ENCODE measurements at regions not wholly inside any gene's neighbourhood (a gene's known extent, or its start where the extent isn't known, plus 50 kb on each side); places are given as distances from the start of the nearest gene placed in this dataset.

DNA sequence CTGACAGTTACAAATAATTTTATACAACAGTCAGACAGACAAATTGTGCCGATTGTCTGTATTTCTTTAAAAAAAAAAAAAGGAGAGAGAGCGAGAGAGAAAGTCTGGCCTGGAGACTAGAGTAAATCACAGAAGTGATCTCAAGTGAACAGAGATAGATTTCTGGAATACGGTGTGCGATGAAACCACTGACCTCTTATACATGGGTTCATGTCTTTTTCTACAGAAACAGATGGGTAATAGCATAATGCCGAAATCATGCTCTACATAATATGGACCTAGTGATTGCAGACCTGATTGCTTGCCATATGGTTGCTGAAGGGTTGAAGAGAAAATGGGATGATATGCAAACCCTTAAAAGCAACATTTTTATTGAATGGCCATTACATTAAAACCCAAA is 403.3 kb upstream of the FANCL start:
- H3K79me1 ChIP-seq (ENCODE audit: low read length): no peaks in the 10 kb centered on the region
- H3K4me3 ChIP-seq (ENCODE audit: low read length): no peak overlapping the region
- no peak overlapping the region for H3K4me2 ChIP-seq (ENCODE audit: low read length)
- H3K18ac ChIP-seq (ENCODE audit: low read length): no peak overlapping the region
- H2BK120ac ChIP-seq (ENCODE audit: low read depth, low read length): no peak overlapping the region
- H4K5ac ChIP-seq (ENCODE audit: low read length): no peak overlapping the region
- H3K4ac ChIP-seq (ENCODE audit: low read depth, low read length): no peak overlapping the region
- no CpG with 5 or more reads among the region's 5 CpGs for WGBS (ENCODE audit: extremely low coverage, insufficient coverage, low lambda C conversion rate)
- DNase-seq: no peak
- no peaks in the 10 kb centered on the region for H3K79me2 ChIP-seq (ENCODE audit: control insufficient read depth, insufficient read depth, low read length)
- H3K23ac ChIP-seq (ENCODE audit: low read length): no peak overlapping the region
- no peak overlapping the region for H2AK5ac ChIP-seq (ENCODE audit: low read length)
- H3K27me3 ChIP-seq (ENCODE audit: insufficient read depth, low read length, poor library complexity): no peaks in the 10 kb centered on the region
- H3K56ac ChIP-seq (ENCODE audit: low read length): no peak overlapping the region
- H2BK5ac ChIP-seq (ENCODE audit: low read length): no peak overlapping the region
- H3K36me3 ChIP-seq (ENCODE audit: control insufficient read depth, insufficient read depth, low read length): no peaks in the 10 kb centered on the region
- H3K9ac ChIP-seq (ENCODE audit: low read length): no peak overlapping the region
- H3K4me1 ChIP-seq (ENCODE audit: control insufficient read depth, low read depth, low read length): peaks cover 3% of the 10 kb centered on the region
- H3K27ac ChIP-seq (ENCODE audit: low read depth, low read length): no peak overlapping the region
- H4K8ac ChIP-seq (ENCODE audit: low read depth, low read length): no peak overlapping the region
- H2BK15ac ChIP-seq (replicated peaks; ENCODE audit: low read depth): no peak overlapping the region

DNA sequence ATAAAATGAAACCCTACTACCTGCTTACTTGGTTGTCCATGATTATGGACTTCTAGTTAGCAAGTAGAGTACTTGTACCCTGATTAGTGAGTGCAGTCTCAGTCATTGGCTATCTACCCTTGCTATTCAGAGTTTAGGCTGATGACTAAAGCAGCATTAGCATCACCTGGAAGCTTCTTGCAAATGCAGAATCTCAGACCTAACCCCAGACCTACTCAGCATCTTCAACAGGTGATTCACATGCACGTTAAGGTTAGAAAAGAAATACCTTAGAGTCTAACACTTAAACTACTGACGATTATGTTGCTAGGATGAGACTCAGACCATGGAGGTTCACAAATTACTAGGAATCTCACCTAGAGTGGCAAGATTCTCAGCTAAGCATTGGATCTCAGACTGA is 399.9 kb upstream of the FANCL start:
- no peak overlapping the region for H3K27ac ChIP-seq (ENCODE audit: low read depth, low read length)
- peaks cover 3% of the 10 kb centered on the region for H3K4me1 ChIP-seq (ENCODE audit: control insufficient read depth, low read depth, low read length)
- H2AK5ac ChIP-seq (ENCODE audit: low read length): no peak overlapping the region
- H3K4ac ChIP-seq (ENCODE audit: low read depth, low read length): no peak overlapping the region
- H3K79me1 ChIP-seq (ENCODE audit: low read length): no peaks in the 10 kb centered on the region
- no peak overlapping the region for H3K23ac ChIP-seq (ENCODE audit: low read length)
- DNase-seq: peak; percentile 45
- no CpG with 5 or more reads among the region's 2 CpGs for WGBS (ENCODE audit: extremely low coverage, insufficient coverage, low lambda C conversion rate)
- H3K18ac ChIP-seq (ENCODE audit: low read length): no peak overlapping the region
- no peak overlapping the region for H2BK15ac ChIP-seq (replicated peaks; ENCODE audit: low read depth)
- H3K79me2 ChIP-seq (ENCODE audit: control insufficient read depth, insufficient read depth, low read length): no peaks in the 10 kb centered on the region
- no peak overlapping the region for H2BK5ac ChIP-seq (ENCODE audit: low read length)
- H3K36me3 ChIP-seq (ENCODE audit: control insufficient read depth, insufficient read depth, low read length): no peaks in the 10 kb centered on the region
- no peak overlapping the region for H2BK120ac ChIP-seq (ENCODE audit: low read depth, low read length)
- no peak overlapping the region for H4K5ac ChIP-seq (ENCODE audit: low read length)
- H3K27me3 ChIP-seq (ENCODE audit: insufficient read depth, low read length, poor library complexity): no peaks in the 10 kb centered on the region
- no peak overlapping the region for H3K56ac ChIP-seq (ENCODE audit: low read length)
- no peak overlapping the region for H3K4me3 ChIP-seq (ENCODE audit: low read length)
- no peak overlapping the region for H3K4me2 ChIP-seq (ENCODE audit: low read length)
- H4K8ac ChIP-seq (ENCODE audit: low read depth, low read length): no peak overlapping the region
- H3K9ac ChIP-seq (ENCODE audit: low read length): no peak overlapping the region

DNA sequence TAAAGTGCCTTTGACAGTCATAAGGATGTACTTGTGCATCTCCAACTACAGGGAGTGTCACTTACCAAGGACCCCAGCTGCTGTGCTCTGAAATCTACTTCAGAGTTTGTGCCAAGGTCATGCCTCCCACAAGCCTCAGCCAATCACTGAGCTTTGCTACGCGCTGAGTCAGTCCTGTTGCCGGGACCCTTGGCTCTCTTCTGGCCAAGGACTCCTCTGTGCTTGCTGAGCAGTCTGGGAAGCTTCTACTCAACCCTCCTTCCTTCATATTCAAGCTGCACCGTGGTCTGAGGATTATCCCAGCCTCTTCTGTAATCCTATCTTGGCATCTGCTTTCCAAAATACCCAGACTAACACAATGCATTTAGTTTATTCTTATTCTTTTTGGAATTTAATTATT is 398.9 kb upstream of the FANCL start:
- no CpG with 5 or more reads among the region's 4 CpGs for WGBS (ENCODE audit: extremely low coverage, insufficient coverage, low lambda C conversion rate)
- Histone ChIP-seq H2BK15ac (replicated peaks; ENCODE audit: low read depth) (no peak overlapping the region), H3K56ac (ENCODE audit: low read length) (no peak overlapping the region), H3K27me3 (ENCODE audit: insufficient read depth, low read length, poor library complexity) (no peaks in the 10 kb centered on the region), H3K4me1 (ENCODE audit: control insufficient read depth, low read depth, low read length) (peaks cover 3% of the 10 kb centered on the region), H3K79me1 (ENCODE audit: low read length) (no peaks in the 10 kb centered on the region), H3K4me2 (ENCODE audit: low read length) (no peak overlapping the region), H3K4ac (ENCODE audit: low read depth, low read length) (no peak overlapping the region), H4K8ac (ENCODE audit: low read depth, low read length) (no peak overlapping the region), H3K4me3 (ENCODE audit: low read length) (no peak overlapping the region), H4K5ac (ENCODE audit: low read length) (no peak overlapping the region), H3K23ac (ENCODE audit: low read length) (no peak overlapping the region), H3K79me2 (ENCODE audit: control insufficient read depth, insufficient read depth, low read length) (no peaks in the 10 kb centered on the region), H2BK5ac (ENCODE audit: low read length) (no peak overlapping the region), H3K9ac (ENCODE audit: low read length) (no peak overlapping the region), H2AK5ac (ENCODE audit: low read length) (no peak overlapping the region), H3K27ac (ENCODE audit: low read depth, low read length) (no peak overlapping the region), H2BK120ac (ENCODE audit: low read depth, low read length) (no peak overlapping the region), H3K18ac (ENCODE audit: low read length) (no peak overlapping the region), H3K36me3 (ENCODE audit: control insufficient read depth, insufficient read depth, low read length) (no peaks in the 10 kb centered on the region)
- DNase-seq: peak; percentile 43

DNA sequence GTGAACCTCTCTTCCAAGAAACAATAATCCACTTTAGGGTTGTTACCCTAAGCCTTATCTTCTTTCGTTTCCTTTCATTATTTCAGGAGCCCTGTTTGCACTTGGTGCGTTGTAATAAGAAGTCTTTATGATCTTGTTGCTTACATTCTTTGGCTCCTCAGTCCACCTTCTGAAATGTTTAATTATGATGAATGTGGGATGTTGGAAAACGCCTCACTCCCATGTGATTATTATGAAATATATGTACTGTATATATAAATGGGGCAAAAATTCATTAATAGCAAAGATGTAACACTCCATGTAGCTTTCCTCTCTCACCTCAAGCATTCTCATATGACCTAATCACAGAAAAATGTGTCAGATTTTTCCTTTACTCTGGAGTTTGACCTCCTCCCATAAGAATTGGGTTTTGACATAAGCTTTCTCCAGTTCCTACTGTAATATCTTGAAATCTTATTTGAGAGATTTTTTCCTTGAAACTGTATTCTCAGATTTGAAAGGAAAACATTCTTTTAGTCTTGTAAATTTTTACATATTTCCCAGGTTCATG is 397.2 kb upstream of the FANCL start:
- DNase-seq: peak; percentile 90
- H3K4me1 ChIP-seq (ENCODE audit: control insufficient read depth, low read depth, low read length): peaks cover 6% of the 10 kb centered on the region

DNA sequence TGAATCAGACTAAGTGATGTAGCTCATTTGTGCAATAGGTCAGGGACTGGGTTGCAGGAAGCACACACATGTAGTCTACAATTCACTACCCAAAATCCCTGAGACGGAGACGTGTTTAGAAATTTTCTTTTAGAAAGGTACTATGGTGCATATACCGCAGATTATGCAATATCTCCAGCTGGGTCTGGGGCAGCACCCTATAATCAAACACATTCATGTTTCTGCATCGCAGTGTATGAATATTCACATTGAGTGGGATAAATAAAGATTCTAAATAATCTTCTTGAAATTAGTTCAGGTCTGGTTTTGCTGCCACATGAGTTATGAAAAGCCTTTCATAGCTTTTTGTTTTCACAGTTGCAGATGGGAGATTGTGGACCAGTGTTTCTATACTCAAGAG is 395.7 kb upstream of the FANCL start:
- H2BK15ac ChIP-seq (replicated peaks; ENCODE audit: low read depth): peak overlapping the region; percentile 74
- no peak overlapping the region for H3K4me3 ChIP-seq (ENCODE audit: low read length)
- H3K79me2 ChIP-seq (ENCODE audit: control insufficient read depth, insufficient read depth, low read length): no peaks in the 10 kb centered on the region
- H3K4me2 ChIP-seq (ENCODE audit: low read length): no peak overlapping the region
- H3K36me3 ChIP-seq (ENCODE audit: control insufficient read depth, insufficient read depth, low read length): no peaks in the 10 kb centered on the region
- whole genome bisulfite sequencing (ENCODE audit: extremely low coverage, insufficient coverage, low lambda C conversion rate): no CpG with 5 or more reads among the region's 4 CpGs
- H3K27me3 ChIP-seq (ENCODE audit: insufficient read depth, low read length, poor library complexity): no peaks in the 10 kb centered on the region
- H3K23ac ChIP-seq (ENCODE audit: low read length): no peak overlapping the region
- peaks cover 6% of the 10 kb centered on the region for H3K4me1 ChIP-seq (ENCODE audit: control insufficient read depth, low read depth, low read length)
- H2BK5ac ChIP-seq (ENCODE audit: low read length): no peak overlapping the region
- peak overlapping the region; percentile 61 for H2BK120ac ChIP-seq (ENCODE audit: low read depth, low read length)
- no peak overlapping the region for H3K27ac ChIP-seq (ENCODE audit: low read depth, low read length)
- no peak overlapping the region for H3K56ac ChIP-seq (ENCODE audit: low read length)
- no peak overlapping the region for H4K8ac ChIP-seq (ENCODE audit: low read depth, low read length)
- H3K9ac ChIP-seq (ENCODE audit: low read length): no peak overlapping the region
- no peak overlapping the region for H3K18ac ChIP-seq (ENCODE audit: low read length)
- no peak for DNase-seq
- H2AK5ac ChIP-seq (ENCODE audit: low read length): no peak overlapping the region
- H3K79me1 ChIP-seq (ENCODE audit: low read length): no peaks in the 10 kb centered on the region
- no peak overlapping the region for H4K5ac ChIP-seq (ENCODE audit: low read length)
- no peak overlapping the region for H3K4ac ChIP-seq (ENCODE audit: low read depth, low read length)

More for the DNA sequence above, 397.2 kb upstream of the FANCL start:
- Histone ChIP-seq H2BK5ac (ENCODE audit: low read length) (no peak overlapping the region), H3K23ac (ENCODE audit: low read length) (no peak overlapping the region), H4K8ac (ENCODE audit: low read depth, low read length) (no peak overlapping the region), H3K36me3 (ENCODE audit: control insufficient read depth, insufficient read depth, low read length) (no peaks in the 10 kb centered on the region), H3K9ac (ENCODE audit: low read length) (no peak overlapping the region), H3K4ac (ENCODE audit: low read depth, low read length) (no peak overlapping the region), H3K27me3 (ENCODE audit: insufficient read depth, low read length, poor library complexity) (no peaks in the 10 kb centered on the region), H2AK5ac (ENCODE audit: low read length) (no peak overlapping the region), H3K4me3 (ENCODE audit: low read length) (no peak overlapping the region), H2BK120ac (ENCODE audit: low read depth, low read length) (no peak overlapping the region), H3K79me2 (ENCODE audit: control insufficient read depth, insufficient read depth, low read length) (no peaks in the 10 kb centered on the region), H3K4me2 (ENCODE audit: low read length) (no peak overlapping the region), H4K5ac (ENCODE audit: low read length) (no peak overlapping the region), H3K56ac (ENCODE audit: low read length) (no peak overlapping the region), H3K79me1 (ENCODE audit: low read length) (no peaks in the 10 kb centered on the region), H2BK15ac (replicated peaks; ENCODE audit: low read depth) (no peak overlapping the region), H3K27ac (ENCODE audit: low read depth, low read length) (no peak overlapping the region), H3K18ac (ENCODE audit: low read length) (no peak overlapping the region)
- WGBS (ENCODE audit: extremely low coverage, insufficient coverage, low lambda C conversion rate): no CpG with 5 or more reads among the region's 3 CpGs

DNA sequence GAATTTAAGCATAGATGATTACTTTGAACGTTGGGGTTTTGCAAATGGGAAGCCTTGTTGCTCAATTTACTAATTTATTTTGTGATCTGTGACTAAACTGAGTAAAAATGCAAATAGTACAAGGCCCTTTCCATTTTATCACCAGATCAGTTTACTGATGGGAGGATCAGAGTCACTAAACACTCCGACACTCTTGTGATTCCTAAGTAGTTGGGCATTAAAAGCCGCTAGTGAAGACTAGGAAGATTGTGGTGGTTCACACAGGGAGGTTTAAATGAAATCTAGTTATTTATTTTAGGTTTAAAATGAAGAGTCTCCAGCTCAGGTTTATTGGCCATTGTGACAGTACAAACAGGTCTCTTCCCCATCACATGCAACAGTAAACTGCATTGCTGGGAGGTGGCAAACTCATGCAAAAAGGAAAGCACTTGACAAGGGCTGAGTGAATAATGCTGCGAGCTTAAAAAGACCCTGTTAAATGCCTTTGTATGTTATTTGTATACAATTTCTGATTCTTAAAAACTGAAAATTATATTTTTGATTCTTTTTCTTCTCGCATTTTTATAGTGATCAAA is 394.8 kb upstream of the FANCL start:
- Histone ChIP-seq H4K5ac (ENCODE audit: low read length) (no peak overlapping the region), H3K4me2 (ENCODE audit: low read length) (no peak overlapping the region), H3K18ac (ENCODE audit: low read length) (no peak overlapping the region), H3K27me3 (ENCODE audit: insufficient read depth, low read length, poor library complexity) (no peaks in the 10 kb centered on the region), H3K9ac (ENCODE audit: low read length) (no peak overlapping the region), H2BK120ac (ENCODE audit: low read depth, low read length) (no peak overlapping the region), H3K79me1 (ENCODE audit: low read length) (no peaks in the 10 kb centered on the region), H3K23ac (ENCODE audit: low read length) (no peak overlapping the region), H3K27ac (ENCODE audit: low read depth, low read length) (no peak overlapping the region), H3K36me3 (ENCODE audit: control insufficient read depth, insufficient read depth, low read length) (no peaks in the 10 kb centered on the region), H2BK5ac (ENCODE audit: low read length) (no peak overlapping the region), H2AK5ac (ENCODE audit: low read length) (no peak overlapping the region), H3K79me2 (ENCODE audit: control insufficient read depth, insufficient read depth, low read length) (no peaks in the 10 kb centered on the region), H3K4ac (ENCODE audit: low read depth, low read length) (no peak overlapping the region), H3K4me1 (ENCODE audit: control insufficient read depth, low read depth, low read length) (peaks cover 3% of the 10 kb centered on the region), H3K56ac (ENCODE audit: low read length) (no peak overlapping the region), H3K4me3 (ENCODE audit: low read length) (no peak overlapping the region), H4K8ac (ENCODE audit: low read depth, low read length) (no peak overlapping the region), H2BK15ac (replicated peaks; ENCODE audit: low read depth) (no peak overlapping the region)
- WGBS (ENCODE audit: extremely low coverage, insufficient coverage, low lambda C conversion rate): no CpG with 5 or more reads among the region's 5 CpGs
- peak; percentile 58 for DNase-seq

Data from mesendoderm (in vitro differentiated cells).